22Rv1 (cell line): ENCODE measurements at regions not wholly inside any gene's neighbourhood (a gene's known extent, or its start where the extent isn't known, plus 50 kb on each side); places are given as distances from the start of the nearest gene placed in this dataset.

Experiments used
- CTCF ChIP-seq: fragments of 450-650 bp; IDR thresholded peaks from 2 replicates; pipeline ENCODE4 v1.5.1; 2017; ENCODE audit warnings: mild to moderate bottlenecking
- ZFX ChIP-seq: fragments of 450-650 bp; IDR thresholded peaks from 2 replicates; pipeline ENCODE4 v1.6.1; 2017; ENCODE audit warnings: antibody characterized with exemption, borderline replicate concordance

DNA sequence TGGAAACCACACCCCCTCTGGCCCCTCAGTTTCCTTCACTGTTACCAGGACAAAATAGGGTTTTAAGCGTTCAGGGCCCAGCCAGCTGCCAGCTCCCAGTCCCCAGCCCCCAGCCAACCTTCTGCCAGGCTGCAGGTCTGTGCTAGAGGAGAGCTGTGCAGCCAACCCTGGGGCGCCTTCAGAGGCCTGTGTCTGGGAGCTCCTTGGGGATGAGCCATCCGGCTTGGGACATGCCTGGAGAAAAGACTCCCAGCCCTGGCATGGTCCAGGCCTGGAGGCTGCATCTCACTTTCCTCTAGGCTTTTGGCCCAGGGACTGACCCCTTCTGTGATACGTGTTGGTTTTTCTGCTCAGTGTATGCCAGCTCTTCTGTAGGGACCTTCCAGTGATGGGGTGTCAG is 487.6 kb upstream of the MGMT start:
- TF ChIP-seq CTCF (no peak), ZFX (no peak)
